Ovary (tissue), 7 donors: ENCODE measurements at regions not wholly inside any gene's neighbourhood (a gene's known extent, or its start where the extent isn't known, plus 50 kb on each side); places are given as distances from the start of the nearest gene placed in this dataset.
A peak's percentile ranks its signal among the peaks of the same experiment; 100 is the strongest.

ENCODE experiments used
- DNase-seq, 5 donors: peaks; one replicate each; pipeline ENCODE4 v3.0.0-alpha.2; 2019 to 2020
- H3K27ac ChIP-seq, 2 donors: fragments of 200-600 bp; one replicate each; pipeline versions ENCODE4 v1.5.1 to v1.8.0; 2019 to 2022
- H3K27me3 ChIP-seq: fragments of 200-600 bp; one replicate; pipeline ENCODE4 v1.8.0; 2022
- H3K36me3 ChIP-seq: fragments of 200-600 bp; sonication (generic); one replicate; pipeline ENCODE4 v1.5.1; 2019
- H3K4me1 ChIP-seq: one replicate; pipeline ENCODE4 v1.8.1; 2013; ENCODE audit warnings: mild to moderate bottlenecking, moderate library complexity; ENCODE audit not compliant: insufficient read depth
- H3K4me3 ChIP-seq: fragments of 200-600 bp; sonication (generic); one replicate; pipeline ENCODE4 v1.5.1; 2017
- H3K9me3 ChIP-seq, 2 donors: fragments of 200-600 bp in 1 of 2; sonication (generic) in 1 of 2; one replicate each; pipeline versions ENCODE4 v1.5.1 to v1.8.1; 2013 to 2019; ENCODE audit warnings: mild to moderate bottlenecking in 1 of 2, moderate library complexity in 1 of 2
- CTCF ChIP-seq, 3 donors: fragments of 450-650 bp in 2 of 3; fragments of 200-600 bp in 1 of 3; IDR thresholded peaks; one replicate each; pipeline versions ENCODE4 v1.5.1 to v1.8.0; 2016 to 2022; ENCODE audit warnings: antibody characterized with exemption in 3 of 3, mild to moderate bottlenecking in 1 of 3
- EP300 ChIP-seq: sonication (generic); formaldehyde crosslinking; IDR thresholded peaks from one replicate; pipeline ENCODE4 v1.6.1; 2017; ENCODE audit warnings: antibody characterized with exemption
- POLR2A ChIP-seq: fragments of 450-650 bp; IDR thresholded peaks from one replicate; pipeline ENCODE4 v1.6.1; 2017; ENCODE audit warnings: antibody characterized with exemption, mild to moderate bottlenecking, moderate library complexity
- WGBS, 3 donors: extraction: QIAGEN DNeasy Blood & Tissue Kit in 1 of 3; methylation state at CpG; one replicate each; pipeline versions ENCODE4 v1.1.5 to v1.1.7; 2013 to 2017; 5-methylcytosine and 5-hydroxymethylcytosine counted together
- intact Hi-C, 4 donors: fragments of 100-400 bp; cut with DNase I; formaldehyde crosslinking; loops; one replicate each; pipeline versions ENCODE4 v1.11.0 to v1.15.1; 2022 to 2023
- donor health status: DM: no; HTN: no; CAD: no; lungs with moderate emphysema.
- donor health status: DM: no; HTN: no; CAD: no.
- donor health status: Bipolar disorder and iron deficiency.
- donor health status: DM: no; HTN: no; CAD: no.
- donor health status: DM: yes; HTN: yes; CAD: no.

- DNase-seq = peak in 1 of 5 donors; percentile 29
- no peaks in the 10 kb centered on the region for H3K27me3 ChIP-seq
- H3K36me3 ChIP-seq = no peaks in the 10 kb centered on the region
- WGBS, 3 donors = 55 to 62% (median 59%) methylated on average over 9 of the region's 9 CpGs
- no peaks in the 10 kb centered on the region for H3K9me3 ChIP-seq
- intact Hi-C loops = no loop called here
- no peak overlapping the region for H3K27ac ChIP-seq
- H3K4me1 ChIP-seq = no peaks in the 10 kb centered on the region
- TF ChIP-seq POLR2A (no peak), CTCF (IDR thresholded peaks at IDR 0.05) (no peak), EP300 (no peak)
- no peak overlapping the region for H3K4me3 ChIP-seq
Measured at GRCh38 chr10:124296121-124296812, 122.5 kb downstream of the OAT start.

GRCh38 chr10:124294811-124295770 lies 123.6 kb downstream of the OAT start:
- peak in 1 of 5 donors; percentile 21 for DNase-seq
- TF ChIP-seq EP300 (no peak), CTCF (IDR thresholded peaks at IDR 0.05) (no peak), POLR2A (no peak)
- Histone ChIP-seq H3K36me3 (no peaks in the 10 kb centered on the region), H3K4me1 (no peaks in the 10 kb centered on the region), H3K27ac (no peak overlapping the region), H3K27me3 (no peaks in the 10 kb centered on the region), H3K9me3 (no peaks in the 10 kb centered on the region), H3K4me3 (no peak overlapping the region)
- 94 to 97% (median 96%) methylated on average over 22 of the region's 22 CpGs for WGBS, 3 donors
- intact Hi-C loops = no loop called here

GRCh38 chr10:124293616-124294449 lies 124.9 kb downstream of the OAT start:
- no peak for TF ChIP-seq EP300
- no peak for TF ChIP-seq CTCF (IDR thresholded peaks at IDR 0.05)
- H3K36me3 ChIP-seq = no peaks in the 10 kb centered on the region
- H3K4me1 ChIP-seq = no peaks in the 10 kb centered on the region
- DNase-seq = peak in 1 of 5 donors; percentile 26
- no peaks in the 10 kb centered on the region for H3K9me3 ChIP-seq
- intact Hi-C loops = no loop called here
- 89 to 93% (median 90%) methylated on average over 22 of the region's 22 CpGs for WGBS, 3 donors
- H3K27me3 ChIP-seq = no peaks in the 10 kb centered on the region
- no peak overlapping the region for H3K4me3 ChIP-seq
- no peak overlapping the region for H3K27ac ChIP-seq
